ENCODE measurements at regions not wholly inside any gene's neighbourhood (a gene's known extent, or its start where the extent isn't known, plus 50 kb on each side); places are given as distances from the start of the nearest gene placed in this dataset.

GRCh38 chr17:37824534-37825485 is 80.0 kb upstream of the HNF1B start:
- TF ChIP-seq EZH2phosphoT487 (IDR thresholded peaks at IDR 0.05; ENCODE audit: insufficient read depth, low read depth), result no peak
- no peak for TF ChIP-seq EZH2 (IDR thresholded peaks at IDR 0.05; ENCODE audit: insufficient read depth, poor library complexity, severe bottlenecking)

Data from GM23248 (cell line).